HG03139 (cell line): ENCODE measurements at regions not wholly inside any gene's neighbourhood (a gene's known extent, or its start where the extent isn't known, plus 50 kb on each side); places are given as distances from the start of the nearest gene placed in this dataset.

Experiments used
- ATAC-seq: cut with Tn5 transposase; IDR thresholded peaks from one replicate; pipeline ENCODE4 v1.9.1; 2021; ENCODE audit not compliant: unreplicated experiment

- ATAC-seq, result no peak
These were observed 103.8 kb downstream of the GTPBP8 start for GRCh38 chr3:113094337-113095221.

- ATAC-seq, result no peak
These were observed 105.6 kb downstream of the GTPBP8 start for GRCh38 chr3:113096188-113096892.

GRCh38 chr3:113097960-113098447 lies 107.2 kb downstream of the GTPBP8 start:
- no peak for ATAC-seq

GRCh38 chr3:113100063-113100462 lies 109.3 kb downstream of the GTPBP8 start:
- no peak for ATAC-seq

GRCh38 chr3:113103588-113103987 lies 107.8 kb upstream of the BOC start:
- ATAC-seq, result no peak

GRCh38 chr3:113104357-113105092 lies 106.8 kb upstream of the BOC start:
- ATAC-seq, result no peak

- no peak for ATAC-seq
These were observed 106.3 kb upstream of the BOC start for GRCh38 chr3:113105093-113105449.

GRCh38 chr3:113105966-113106660 lies 105.2 kb upstream of the BOC start:
- no peak for ATAC-seq

- no peak for ATAC-seq
These were observed 101.1 kb upstream of the BOC start for GRCh38 chr3:113110267-113110666.

GRCh38 chr3:113111011-113111707 lies 100.2 kb upstream of the BOC start:
- ATAC-seq, result no peak

- no peak for ATAC-seq
These were observed 98.0 kb upstream of the BOC start for GRCh38 chr3:113113361-113113760.

GRCh38 chr3:113117511-113118234 lies 93.7 kb upstream of the BOC start:
- ATAC-seq, result no peak

GRCh38 chr3:113118336-113118735 lies 93.0 kb upstream of the BOC start:
- ATAC-seq, result no peak

- ATAC-seq, result no peak
These were observed 87.0 kb upstream of the BOC start for GRCh38 chr3:113124256-113124830.

- ATAC-seq, result no peak
These were observed 85.4 kb upstream of the BOC start for GRCh38 chr3:113125951-113126350.

GRCh38 chr3:113128386-113129015 lies 82.9 kb upstream of the BOC start:
- no peak for ATAC-seq

- no peak for ATAC-seq
These were observed 82.2 kb upstream of the BOC start for GRCh38 chr3:113129168-113129567.

- no peak for ATAC-seq
These were observed 78.8 kb upstream of the BOC start for GRCh38 chr3:113132571-113132996.

GRCh38 chr3:113133140-113133539 lies 78.2 kb upstream of the BOC start:
- no peak for ATAC-seq
